ENCODE measurements at regions not wholly inside any gene's neighbourhood (a gene's known extent, or its start where the extent isn't known, plus 50 kb on each side); places are given as distances from the start of the nearest gene placed in this dataset.

DNA sequence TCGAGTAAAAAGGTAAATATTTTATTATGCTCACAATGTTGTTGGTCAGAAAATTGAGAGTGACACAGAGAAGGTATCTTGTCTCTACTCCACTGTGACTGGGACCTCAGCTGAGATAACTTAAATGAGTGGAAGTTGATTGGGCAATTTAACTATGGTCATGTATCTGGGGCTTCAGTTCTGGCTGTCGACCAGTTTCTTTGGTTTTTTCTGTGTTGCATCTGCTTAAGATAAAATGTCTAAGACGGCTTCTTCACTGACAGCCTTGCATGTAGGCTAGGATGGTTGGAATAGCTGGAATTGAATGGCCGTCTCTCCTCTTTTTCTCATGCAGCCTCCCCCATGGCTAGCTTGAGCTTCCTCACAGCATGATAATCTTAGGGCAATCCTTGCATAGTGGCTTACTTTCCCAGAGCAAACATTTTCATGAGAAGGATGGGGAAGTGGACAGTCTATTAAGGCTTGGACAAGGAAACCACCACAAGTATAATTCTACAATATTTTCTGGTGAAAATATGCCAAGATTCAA, 433.7 kb downstream of the KIF2B start:
- H3K9me3 ChIP-seq (replicated peaks; ENCODE audit: control insufficient read depth, insufficient read depth, low read length): no peaks in the 10 kb centered on the region
- ChIA-PET RAD21 (ENCODE audit: unreplicated experiment) (no interaction called here), SMC1A (ENCODE audit: uncharacterized antibody, unreplicated experiment) (no interaction called here), POLR2A (no interaction called here), CTCF (no interaction called here)
- ATAC-seq: no peak
- in situ Hi-C loops (cut with MboI): no loop called here
- H3K36me3 ChIP-seq (ENCODE audit: control insufficient read depth in 2 of 2, insufficient read depth in 2 of 2, low read length in 1 of 2): no peaks in the 10 kb centered on the region
- no peaks in the 10 kb centered on the region for H4K20me1 ChIP-seq (ENCODE audit: control insufficient read depth, insufficient read depth)
- no peak overlapping the region for H3K4me2 ChIP-seq (ENCODE audit: control insufficient read depth, insufficient read depth)
- no peak overlapping the region for H3K9ac ChIP-seq (ENCODE audit: control insufficient read depth, insufficient read depth, low read length)
- H3K4me1 ChIP-seq (ENCODE audit: control insufficient read depth, insufficient read depth, low read length): no peaks in the 10 kb centered on the region
- H2AFZ ChIP-seq (ENCODE audit: control insufficient read depth, low read depth, low read length): no peak overlapping the region
- no peak overlapping the region for H3K27ac ChIP-seq (ENCODE audit: control insufficient read depth, insufficient read depth)
- no peak for FAIRE-seq
- BruUV-seq (replicated peaks): no TSS peak
- H3K4me3 ChIP-seq: no peak overlapping the region
- intact Hi-C loops (cut with micrococcal nuclease; ENCODE audit: unreplicated experiment): no loop called here
- 0% methylated on average over 4 of the region's 4 CpGs for WGBS (ENCODE audit: insufficient coverage, insufficient replicate concordance, low lambda C conversion rate, missing lambda C conversion rate)
- DNase-seq (ENCODE audit: low read depth, low spot score): no peak
- H3K27me3 ChIP-seq (replicated peaks in 1 of 2; ENCODE audit: control insufficient read depth in 2 of 2, insufficient read depth in 2 of 2, low read length in 1 of 2): no peaks in the 10 kb centered on the region
- no peaks in the 10 kb centered on the region for H3K79me2 ChIP-seq (ENCODE audit: control insufficient read depth, insufficient read depth, low read length)
- TF ChIP-seq RCOR1 (conservative IDR thresholded peaks at IDR 0.05; ENCODE audit: low read depth, low read length) (no peak), REST (IDR thresholded peaks at IDR 0.05; ENCODE audit: low read depth, low read length) (no peak), ZNF622 (IDR thresholded peaks at IDR 0.05) (no peak), CHD2 (IDR thresholded peaks at IDR 0.05; ENCODE audit: borderline replicate concordance, low read depth, low read length) (no peak), MYB (IDR thresholded peaks at IDR 0.05; ENCODE audit: borderline replicate concordance, low read depth, low read length) (no peak), FOS (IDR thresholded peaks at IDR 0.05; ENCODE audit: borderline replicate concordance, extremely low read depth, insufficient read length) (no peak), SMARCA5 (IDR thresholded peaks at IDR 0.05) (no peak), IRF3 (IDR thresholded peaks at IDR 0.05) (no peak), IKZF2 (IDR thresholded peaks at IDR 0.05) (no peak), EZH2 (IDR thresholded peaks at IDR 0.05; ENCODE audit: borderline replicate concordance, control insufficient read depth, low read depth, low read length) (no peak)
- TF ChIP-seq, protein P1, sequence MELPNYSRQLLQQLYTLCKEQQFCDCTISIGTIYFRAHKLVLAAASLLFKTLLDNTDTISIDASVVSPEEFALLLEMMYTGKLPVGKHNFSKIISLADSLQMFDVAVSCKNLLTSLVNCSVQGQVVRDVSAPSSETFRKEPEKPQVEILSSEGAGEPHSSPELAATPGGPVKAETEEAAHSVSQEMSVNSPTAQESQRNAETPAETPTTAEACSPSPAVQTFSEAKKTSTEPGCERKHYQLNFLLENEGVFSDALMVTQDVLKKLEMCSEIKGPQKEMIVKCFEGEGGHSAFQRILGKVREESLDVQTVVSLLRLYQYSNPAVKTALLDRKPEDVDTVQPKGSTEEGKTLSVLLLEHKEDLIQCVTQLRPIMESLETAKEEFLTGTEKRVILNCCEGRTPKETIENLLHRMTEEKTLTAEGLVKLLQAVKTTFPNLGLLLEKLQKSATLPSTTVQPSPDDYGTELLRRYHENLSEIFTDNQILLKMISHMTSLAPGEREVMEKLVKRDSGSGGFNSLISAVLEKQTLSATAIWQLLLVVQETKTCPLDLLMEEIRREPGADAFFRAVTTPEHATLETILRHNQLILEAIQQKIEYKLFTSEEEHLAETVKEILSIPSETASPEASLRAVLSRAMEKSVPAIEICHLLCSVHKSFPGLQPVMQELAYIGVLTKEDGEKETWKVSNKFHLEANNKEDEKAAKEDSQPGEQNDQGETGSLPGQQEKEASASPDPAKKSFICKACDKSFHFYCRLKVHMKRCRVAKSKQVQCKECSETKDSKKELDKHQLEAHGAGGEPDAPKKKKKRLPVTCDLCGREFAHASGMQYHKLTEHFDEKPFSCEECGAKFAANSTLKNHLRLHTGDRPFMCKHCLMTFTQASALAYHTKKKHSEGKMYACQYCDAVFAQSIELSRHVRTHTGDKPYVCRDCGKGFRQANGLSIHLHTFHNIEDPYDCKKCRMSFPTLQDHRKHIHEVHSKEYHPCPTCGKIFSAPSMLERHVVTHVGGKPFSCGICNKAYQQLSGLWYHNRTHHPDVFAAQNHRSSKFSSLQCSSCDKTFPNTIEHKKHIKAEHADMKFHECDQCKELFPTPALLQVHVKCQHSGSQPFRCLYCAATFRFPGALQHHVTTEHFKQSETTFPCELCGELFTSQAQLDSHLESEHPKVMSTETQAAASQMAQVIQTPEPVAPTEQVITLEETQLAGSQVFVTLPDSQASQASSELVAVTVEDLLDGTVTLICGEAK (IDR thresholded peaks at IDR 0.05; ENCODE audit: borderline replicate concordance): no peak
- TF ChIP-seq, protein P2, sequence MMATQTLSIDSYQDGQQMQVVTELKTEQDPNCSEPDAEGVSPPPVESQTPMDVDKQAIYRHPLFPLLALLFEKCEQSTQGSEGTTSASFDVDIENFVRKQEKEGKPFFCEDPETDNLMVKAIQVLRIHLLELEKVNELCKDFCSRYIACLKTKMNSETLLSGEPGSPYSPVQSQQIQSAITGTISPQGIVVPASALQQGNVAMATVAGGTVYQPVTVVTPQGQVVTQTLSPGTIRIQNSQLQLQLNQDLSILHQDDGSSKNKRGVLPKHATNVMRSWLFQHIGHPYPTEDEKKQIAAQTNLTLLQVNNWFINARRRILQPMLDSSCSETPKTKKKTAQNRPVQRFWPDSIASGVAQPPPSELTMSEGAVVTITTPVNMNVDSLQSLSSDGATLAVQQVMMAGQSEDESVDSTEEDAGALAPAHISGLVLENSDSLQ (IDR thresholded peaks at IDR 0.05): no peak

Measured in GM12878 (cell line).